Skeletal muscle satellite cell (primary cell): ENCODE measurements at regions not wholly inside any gene's neighbourhood (a gene's known extent, or its start where the extent isn't known, plus 50 kb on each side); places are given as distances from the start of the nearest gene placed in this dataset.

Experiments used
- H3K27me3 ChIP-seq: 2 replicates; pipeline ENCODE4 v1.7.0; 2013; ENCODE audit warnings: low read length; ENCODE audit not compliant: control insufficient read depth, insufficient read depth
- H3K36me3 ChIP-seq: 2 replicates; pipeline ENCODE4 v1.7.0; 2013; ENCODE audit warnings: mild to moderate bottlenecking, control low read depth, low read length; ENCODE audit not compliant: insufficient read depth
- H3K4me1 ChIP-seq: 2 replicates; pipeline ENCODE4 v1.7.0; 2013; ENCODE audit warnings: low read length; ENCODE audit not compliant: control insufficient read depth, insufficient read depth
- H3K4me2 ChIP-seq: 2 replicates; pipeline ENCODE4 v1.7.0; 2013; ENCODE audit warnings: mild to moderate bottlenecking, low read length
- H3K4me3 ChIP-seq: 2 replicates; pipeline ENCODE4 v1.7.0; 2013; ENCODE audit warnings: low read length
- H3K9ac ChIP-seq: 2 replicates; pipeline ENCODE4 v1.7.0; 2013; ENCODE audit warnings: mild to moderate bottlenecking, low read depth, low read length, moderate library complexity
- H3K9me3 ChIP-seq: replicated peaks from 2 replicates; pipeline ENCODE4 v1.7.0; 2013; ENCODE audit warnings: mild to moderate bottlenecking, control low read depth, low read length

GRCh38 chr5:112604732-112605630 lies 132.7 kb upstream of the APC start:
- peaks cover 9% of the 10 kb centered on the region for H3K27me3 ChIP-seq
- H3K9ac ChIP-seq, result no peak overlapping the region
- no peak overlapping the region for H3K4me3 ChIP-seq
- H3K36me3 ChIP-seq, result no peaks in the 10 kb centered on the region
- no peak overlapping the region for H3K4me2 ChIP-seq
- H3K4me1 ChIP-seq, result no peaks in the 10 kb centered on the region
- H3K9me3 ChIP-seq, result no peaks in the 10 kb centered on the region

- H3K9ac ChIP-seq, result no peak overlapping the region
- H3K4me1 ChIP-seq, result no peaks in the 10 kb centered on the region
- H3K36me3 ChIP-seq, result no peaks in the 10 kb centered on the region
- no peaks in the 10 kb centered on the region for H3K9me3 ChIP-seq
- no peak overlapping the region for H3K4me2 ChIP-seq
- H3K27me3 ChIP-seq, result peaks cover 18% of the 10 kb centered on the region
- no peak overlapping the region for H3K4me3 ChIP-seq
Measured at GRCh38 chr5:112608975-112609374, 128.7 kb upstream of the APC start.

- Histone ChIP-seq H3K4me3 (no peak overlapping the region), H3K9ac (no peak overlapping the region), H3K36me3 (no peaks in the 10 kb centered on the region), H3K9me3 (no peaks in the 10 kb centered on the region), H3K27me3 (peaks cover 18% of the 10 kb centered on the region), H3K4me1 (no peaks in the 10 kb centered on the region), H3K4me2 (no peak overlapping the region)
Measured at GRCh38 chr5:112612663-112613062, 125.0 kb upstream of the APC start.

- H3K4me1 ChIP-seq, result no peaks in the 10 kb centered on the region
- no peaks in the 10 kb centered on the region for H3K36me3 ChIP-seq
- no peak overlapping the region for H3K4me2 ChIP-seq
- H3K9me3 ChIP-seq, result no peaks in the 10 kb centered on the region
- no peak overlapping the region for H3K9ac ChIP-seq
- no peak overlapping the region for H3K4me3 ChIP-seq
- H3K27me3 ChIP-seq, result peaks cover 15% of the 10 kb centered on the region
Measured at GRCh38 chr5:112614285-112614684, 123.4 kb upstream of the APC start.

- Histone ChIP-seq H3K4me1 (no peaks in the 10 kb centered on the region), H3K9ac (no peak overlapping the region), H3K4me3 (no peak overlapping the region), H3K4me2 (no peak overlapping the region), H3K36me3 (no peaks in the 10 kb centered on the region), H3K9me3 (no peaks in the 10 kb centered on the region), H3K27me3 (peaks cover 14% of the 10 kb centered on the region)
Measured at GRCh38 chr5:112614986-112615385, 122.7 kb upstream of the APC start.

GRCh38 chr5:112616812-112617547 lies 120.7 kb upstream of the APC start:
- Histone ChIP-seq H3K36me3 (no peaks in the 10 kb centered on the region), H3K9me3 (no peaks in the 10 kb centered on the region), H3K4me2 (peak overlapping the region; percentile 71), H3K9ac (no peak overlapping the region), H3K4me1 (no peaks in the 10 kb centered on the region), H3K27me3 (peaks cover 6% of the 10 kb centered on the region), H3K4me3 (peak overlapping the region; percentile 42)

GRCh38 chr5:112625246-112625645 lies 112.4 kb upstream of the APC start:
- H3K9ac ChIP-seq, result no peak overlapping the region
- H3K4me3 ChIP-seq, result no peak overlapping the region
- H3K27me3 ChIP-seq, result peaks cover 15% of the 10 kb centered on the region
- H3K4me2 ChIP-seq, result no peak overlapping the region
- H3K36me3 ChIP-seq, result no peaks in the 10 kb centered on the region
- no peaks in the 10 kb centered on the region for H3K9me3 ChIP-seq
- no peaks in the 10 kb centered on the region for H3K4me1 ChIP-seq

- H3K36me3 ChIP-seq, result no peaks in the 10 kb centered on the region
- H3K4me3 ChIP-seq, result no peak overlapping the region
- H3K9ac ChIP-seq, result no peak overlapping the region
- peaks cover 15% of the 10 kb centered on the region for H3K27me3 ChIP-seq
- no peaks in the 10 kb centered on the region for H3K9me3 ChIP-seq
- no peak overlapping the region for H3K4me2 ChIP-seq
- H3K4me1 ChIP-seq, result no peaks in the 10 kb centered on the region
Measured at GRCh38 chr5:112625689-112626438, 111.8 kb upstream of the APC start.

- Histone ChIP-seq H3K4me2 (no peak overlapping the region), H3K9ac (no peak overlapping the region), H3K36me3 (no peaks in the 10 kb centered on the region), H3K9me3 (no peaks in the 10 kb centered on the region), H3K4me3 (no peak overlapping the region), H3K27me3 (peaks cover 15% of the 10 kb centered on the region), H3K4me1 (no peaks in the 10 kb centered on the region)
Measured at GRCh38 chr5:112626715-112627114, 111.0 kb upstream of the APC start.

- no peaks in the 10 kb centered on the region for H3K4me1 ChIP-seq
- no peaks in the 10 kb centered on the region for H3K36me3 ChIP-seq
- peaks cover 15% of the 10 kb centered on the region for H3K27me3 ChIP-seq
- no peak overlapping the region for H3K9ac ChIP-seq
- H3K9me3 ChIP-seq, result no peaks in the 10 kb centered on the region
- no peak overlapping the region for H3K4me3 ChIP-seq
- H3K4me2 ChIP-seq, result no peak overlapping the region
Measured at GRCh38 chr5:112628214-112628980, 109.3 kb upstream of the APC start.
